T-helper 2 cell treated with Interferon-gamma antibody and Interleukin-4, amounts not matched to agents 5 μg/mL and 100 μg/mL, for 36 hours (primary cell): ENCODE measurements at regions not wholly inside any gene's neighbourhood (a gene's known extent, or its start where the extent isn't known, plus 50 kb on each side); places are given as distances from the start of the nearest gene placed in this dataset.
"Not testable (repeated sequence)": the region's sequence is repeated elsewhere in the genome, so short reads cannot be mapped to it uniquely, and the experiment has no call there.

Experiments
- DNase-seq: peaks from one replicate; pipeline ENCODE4 v3.0.0; 2021; ENCODE audit warnings: low spot score
- H3K27ac Mint-ChIP-seq: one replicate; pipeline ENCODE4 v1.8.0; 2021; ENCODE audit warnings: mild to moderate bottlenecking, mixed read lengths
- H3K27me3 Mint-ChIP-seq: one replicate; pipeline ENCODE4 v1.8.0; 2021; ENCODE audit warnings: low read depth, mixed read lengths
- H3K36me3 Mint-ChIP-seq: one replicate; pipeline ENCODE4 v1.8.0; 2021; ENCODE audit warnings: low read depth, mixed read lengths
- H3K4me1 Mint-ChIP-seq: one replicate; pipeline ENCODE4 v1.8.0; 2021; ENCODE audit warnings: low read depth, mixed read lengths
- H3K4me3 Mint-ChIP-seq: one replicate; pipeline ENCODE4 v1.8.0; 2022; ENCODE audit warnings: mild to moderate bottlenecking, moderate library complexity, mixed read lengths
- H3K9me3 Mint-ChIP-seq: one replicate; pipeline ENCODE4 v1.8.0; 2021; ENCODE audit warnings: mixed read lengths

- H3K36me3 Mint-ChIP-seq = peaks cover 1% of the 10 kb centered on the region
- peak overlapping the region; percentile 43 for H3K4me3 Mint-ChIP-seq
- no peak overlapping the region for H3K27ac Mint-ChIP-seq
- no peaks in the 10 kb centered on the region for H3K9me3 Mint-ChIP-seq
- peaks cover 20% of the 10 kb centered on the region for H3K4me1 Mint-ChIP-seq
- H3K27me3 Mint-ChIP-seq = no peaks in the 10 kb centered on the region
- no peak for DNase-seq
These were observed 123.8 kb upstream of the IVNS1ABP start for GRCh38 chr1:185440877-185441276.

GRCh38 chr1:185439727-185440415 lies 122.8 kb upstream of the IVNS1ABP start:
- no peak overlapping the region for H3K27ac Mint-ChIP-seq
- H3K36me3 Mint-ChIP-seq = peaks cover 1% of the 10 kb centered on the region
- peak; percentile 55 for DNase-seq
- no peaks in the 10 kb centered on the region for H3K27me3 Mint-ChIP-seq
- H3K9me3 Mint-ChIP-seq = no peaks in the 10 kb centered on the region
- H3K4me1 Mint-ChIP-seq = peaks cover 20% of the 10 kb centered on the region
- H3K4me3 Mint-ChIP-seq = no peak overlapping the region

- Mint-ChIP-seq H3K27me3 (no peaks in the 10 kb centered on the region), H3K4me3 (no peak overlapping the region), H3K4me1 (peaks cover 20% of the 10 kb centered on the region), H3K36me3 (peaks cover 1% of the 10 kb centered on the region), H3K9me3 (no peaks in the 10 kb centered on the region), H3K27ac (no peak overlapping the region)
- no peak for DNase-seq
These were observed 121.9 kb upstream of the IVNS1ABP start for GRCh38 chr1:185438936-185439335.

GRCh38 chr1:185435696-185436379 lies 118.8 kb upstream of the IVNS1ABP start:
- Mint-ChIP-seq H3K27ac (no peak overlapping the region), H3K4me1 (peaks cover 14% of the 10 kb centered on the region), H3K36me3 (peaks cover 2% of the 10 kb centered on the region), H3K4me3 (no peak overlapping the region), H3K27me3 (no peaks in the 10 kb centered on the region), H3K9me3 (peaks cover 17% of the 10 kb centered on the region)
- no peak for DNase-seq

GRCh38 chr1:185434721-185435120 lies 117.7 kb upstream of the IVNS1ABP start:
- H3K27me3 Mint-ChIP-seq = no peaks in the 10 kb centered on the region

GRCh38 chr1:185433667-185434066 lies 116.6 kb upstream of the IVNS1ABP start:
- no peaks in the 10 kb centered on the region for H3K27me3 Mint-ChIP-seq
- H3K4me1 Mint-ChIP-seq = peaks cover 15% of the 10 kb centered on the region
- no peak for DNase-seq
- peaks cover 32% of the 10 kb centered on the region for H3K9me3 Mint-ChIP-seq
- peaks cover 11% of the 10 kb centered on the region for H3K36me3 Mint-ChIP-seq
- H3K4me3 Mint-ChIP-seq = no peak overlapping the region
- H3K27ac Mint-ChIP-seq = no peak overlapping the region

More at GRCh38 chr1:185434721-185435120, 117.7 kb upstream of the IVNS1ABP start:
- Mint-ChIP-seq H3K36me3 (peaks cover 5% of the 10 kb centered on the region), H3K27ac (no peak overlapping the region), H3K4me3 (no peak overlapping the region), H3K9me3 (peaks cover 21% of the 10 kb centered on the region), H3K4me1 (peaks cover 13% of the 10 kb centered on the region)
- DNase-seq = no peak

- H3K4me3 Mint-ChIP-seq = no peak overlapping the region
- H3K4me1 Mint-ChIP-seq = peaks cover 15% of the 10 kb centered on the region
- no peak for DNase-seq
- peaks cover 36% of the 10 kb centered on the region for H3K9me3 Mint-ChIP-seq
- peaks cover 11% of the 10 kb centered on the region for H3K36me3 Mint-ChIP-seq
- H3K27ac Mint-ChIP-seq = no peak overlapping the region
- no peaks in the 10 kb centered on the region for H3K27me3 Mint-ChIP-seq
These were observed 115.9 kb upstream of the IVNS1ABP start for GRCh38 chr1:185432948-185433347.

GRCh38 chr1:185431612-185432011 lies 114.6 kb upstream of the IVNS1ABP start:
- no peak for DNase-seq
- H3K4me3 Mint-ChIP-seq = no peak overlapping the region
- peaks cover 19% of the 10 kb centered on the region for H3K4me1 Mint-ChIP-seq
- H3K27ac Mint-ChIP-seq = no peak overlapping the region
- H3K36me3 Mint-ChIP-seq = peaks cover 11% of the 10 kb centered on the region
- no peaks in the 10 kb centered on the region for H3K27me3 Mint-ChIP-seq
- H3K9me3 Mint-ChIP-seq = peaks cover 36% of the 10 kb centered on the region

- Mint-ChIP-seq H3K36me3 (peaks cover 11% of the 10 kb centered on the region), H3K9me3 (peaks cover 36% of the 10 kb centered on the region), H3K4me1 (peaks cover 30% of the 10 kb centered on the region)
- H3K27me3 Mint-ChIP-seq, DNase-seq, H3K4me3 Mint-ChIP-seq, H3K27ac Mint-ChIP-seq: not testable (repeated sequence)
These were observed 112.6 kb upstream of the IVNS1ABP start for GRCh38 chr1:185429668-185430067.

- H3K27ac Mint-ChIP-seq = no peak overlapping the region
- no peak overlapping the region for H3K4me3 Mint-ChIP-seq
- peaks cover 27% of the 10 kb centered on the region for H3K4me1 Mint-ChIP-seq
- DNase-seq = no peak
- H3K9me3 Mint-ChIP-seq = peaks cover 34% of the 10 kb centered on the region
- H3K36me3 Mint-ChIP-seq = peaks cover 12% of the 10 kb centered on the region
- no peaks in the 10 kb centered on the region for H3K27me3 Mint-ChIP-seq
These were observed 110.7 kb upstream of the IVNS1ABP start for GRCh38 chr1:185427776-185428175.

GRCh38 chr1:185427264-185427663 lies 110.2 kb upstream of the IVNS1ABP start:
- Mint-ChIP-seq H3K9me3 (peaks cover 29% of the 10 kb centered on the region), H3K4me3 (no peak overlapping the region), H3K4me1 (peaks cover 26% of the 10 kb centered on the region), H3K27ac (no peak overlapping the region), H3K27me3 (no peaks in the 10 kb centered on the region), H3K36me3 (peaks cover 11% of the 10 kb centered on the region)
- no peak for DNase-seq

GRCh38 chr1:185426848-185427247 lies 109.8 kb upstream of the IVNS1ABP start:
- Mint-ChIP-seq H3K4me3 (no peak overlapping the region), H3K4me1 (peaks cover 26% of the 10 kb centered on the region), H3K27ac (no peak overlapping the region), H3K9me3 (peaks cover 30% of the 10 kb centered on the region), H3K27me3 (no peaks in the 10 kb centered on the region), H3K36me3 (peaks cover 11% of the 10 kb centered on the region)
- no peak for DNase-seq

GRCh38 chr1:185425163-185425562 lies 108.1 kb upstream of the IVNS1ABP start:
- Mint-ChIP-seq H3K27me3 (no peaks in the 10 kb centered on the region), H3K4me1 (peaks cover 42% of the 10 kb centered on the region), H3K9me3 (peaks cover 21% of the 10 kb centered on the region), H3K4me3 (no peak overlapping the region), H3K36me3 (peaks cover 11% of the 10 kb centered on the region), H3K27ac (no peak overlapping the region)
- DNase-seq = no peak

GRCh38 chr1:185421485-185422107 lies 104.6 kb upstream of the IVNS1ABP start:
- no peaks in the 10 kb centered on the region for H3K27me3 Mint-ChIP-seq
- H3K9me3 Mint-ChIP-seq = peaks cover 3% of the 10 kb centered on the region
- peaks cover 42% of the 10 kb centered on the region for H3K4me1 Mint-ChIP-seq
- H3K36me3 Mint-ChIP-seq = peaks cover 6% of the 10 kb centered on the region
- no peak for DNase-seq
- H3K4me3 Mint-ChIP-seq = peak overlapping the region; percentile 48
- peak overlapping the region; percentile 80 for H3K27ac Mint-ChIP-seq
